Stomach (tissue), 4 donors: ENCODE measurements at regions not wholly inside any gene's neighbourhood (a gene's known extent, or its start where the extent isn't known, plus 50 kb on each side); places are given as distances from the start of the nearest gene placed in this dataset.
"Not testable (repeated sequence)": the region's sequence is repeated elsewhere in the genome, so short reads cannot be mapped to it uniquely, and the experiment has no call there.

Experiments used
- EP300 ChIP-seq: sonication (generic); formaldehyde crosslinking; IDR thresholded peaks from one replicate; pipeline ENCODE4 v1.6.1; 2017; ENCODE audit warnings: antibody characterized with exemption
- POLR2AphosphoS5 ChIP-seq, 3 donors: sonication (generic); formaldehyde crosslinking; IDR thresholded peaks; one replicate each; pipeline ENCODE4 v1.6.1; 2016; ENCODE audit warnings: antibody characterized with exemption in 3 of 3
- TF ChIP-seq, protein P1 (sequence below), 7 experiments: fragments of 450-650 bp in 4 of 7; fragments of 200-600 bp in 3 of 7; sonication (generic) in 3 of 7; IDR thresholded peaks; one replicate each; pipeline ENCODE4 v1.5.1; 2016 to 2019; ENCODE audit warnings: antibody characterized with exemption in 7 of 7, control low read depth in 2 of 7, mild to moderate bottlenecking in 1 of 7

DNA sequence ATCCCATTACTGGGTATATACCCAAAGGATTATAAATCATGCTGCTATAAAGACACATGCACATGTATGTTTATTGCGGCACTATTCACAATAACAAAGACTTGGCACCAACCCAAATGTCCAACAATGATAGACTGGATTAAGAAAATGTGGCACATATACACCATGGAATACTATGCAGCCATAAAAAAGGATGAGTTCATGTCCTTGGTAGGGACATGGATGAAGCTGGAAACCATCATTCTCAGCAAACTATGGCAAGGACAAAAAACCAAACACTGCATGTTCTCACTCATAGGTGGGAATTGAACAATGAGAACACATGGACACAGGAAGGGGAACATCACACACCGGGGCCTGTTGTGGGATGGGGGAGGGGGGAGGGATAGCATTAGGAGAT is 373.4 kb downstream of the SFMBT2 start:
- TF ChIP-seq, protein P1, sequence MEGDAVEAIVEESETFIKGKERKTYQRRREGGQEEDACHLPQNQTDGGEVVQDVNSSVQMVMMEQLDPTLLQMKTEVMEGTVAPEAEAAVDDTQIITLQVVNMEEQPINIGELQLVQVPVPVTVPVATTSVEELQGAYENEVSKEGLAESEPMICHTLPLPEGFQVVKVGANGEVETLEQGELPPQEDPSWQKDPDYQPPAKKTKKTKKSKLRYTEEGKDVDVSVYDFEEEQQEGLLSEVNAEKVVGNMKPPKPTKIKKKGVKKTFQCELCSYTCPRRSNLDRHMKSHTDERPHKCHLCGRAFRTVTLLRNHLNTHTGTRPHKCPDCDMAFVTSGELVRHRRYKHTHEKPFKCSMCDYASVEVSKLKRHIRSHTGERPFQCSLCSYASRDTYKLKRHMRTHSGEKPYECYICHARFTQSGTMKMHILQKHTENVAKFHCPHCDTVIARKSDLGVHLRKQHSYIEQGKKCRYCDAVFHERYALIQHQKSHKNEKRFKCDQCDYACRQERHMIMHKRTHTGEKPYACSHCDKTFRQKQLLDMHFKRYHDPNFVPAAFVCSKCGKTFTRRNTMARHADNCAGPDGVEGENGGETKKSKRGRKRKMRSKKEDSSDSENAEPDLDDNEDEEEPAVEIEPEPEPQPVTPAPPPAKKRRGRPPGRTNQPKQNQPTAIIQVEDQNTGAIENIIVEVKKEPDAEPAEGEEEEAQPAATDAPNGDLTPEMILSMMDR (IDR thresholded peaks at IDR 0.05), result not testable (repeated sequence)
- not testable (repeated sequence) for TF ChIP-seq POLR2AphosphoS5 (IDR thresholded peaks at IDR 0.05); EP300
